ENCODE measurements at regions not wholly inside any gene's neighbourhood (a gene's known extent, or its start where the extent isn't known, plus 50 kb on each side); places are given as distances from the start of the nearest gene placed in this dataset.

DNA sequence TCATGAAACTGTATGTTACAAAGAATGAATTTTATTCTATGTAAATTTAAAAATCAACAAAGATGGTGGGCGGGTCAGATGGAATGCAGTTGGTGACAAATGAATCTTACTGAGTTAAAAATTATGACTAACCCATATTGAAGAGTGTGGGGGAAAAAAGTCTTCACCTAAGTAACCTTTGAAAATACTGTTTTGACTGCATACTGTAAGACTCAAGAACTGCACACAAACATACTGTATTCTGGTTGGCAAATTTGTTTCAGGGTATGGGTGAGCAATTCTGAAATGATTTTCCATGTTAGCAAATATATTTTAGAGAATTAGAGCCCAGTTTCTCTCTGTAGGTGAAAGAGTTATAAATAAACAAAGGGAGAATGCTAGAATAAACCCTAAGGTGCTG is 153.7 kb upstream of the KCNJ18 start:
- H3K36me3 ChIP-seq (ENCODE audit: control insufficient read depth in 2 of 2, insufficient read depth in 1 of 2, low read length in 2 of 2), result peaks cover 9 to 81% of the 10 kb centered on the region in 2 experiments; a peak in 2 of 3 replicates
- no peaks in the 10 kb centered on the region; the same call in 1 of the 2 replicates for H3K9me3 ChIP-seq (ENCODE audit: control insufficient read depth, insufficient read depth, low read depth, low read length)
- H3K4me1 ChIP-seq (ENCODE audit: control insufficient read depth, insufficient read depth, low read length), result no peaks in the 10 kb centered on the region; the same call in 1 of the 2 replicates
- no peak for TF ChIP-seq ZNF184 (tag by site-specific recombination; IDR thresholded peaks at IDR 0.05)
- TF ChIP-seq ZNF112 (tag by site-specific recombination; IDR thresholded peaks at IDR 0.05), result no peak
- TF ChIP-seq ZNF433 (tag by site-specific recombination; IDR thresholded peaks at IDR 0.05; ENCODE audit: low read depth), result no peak
- no peak for TF ChIP-seq KLF7 (tag by site-specific recombination; IDR thresholded peaks at IDR 0.05; ENCODE audit: borderline replicate concordance)
- no peak for TF ChIP-seq ZNF701 (tag by site-specific recombination; IDR thresholded peaks at IDR 0.05)
- TF ChIP-seq ZNF211 (tag by site-specific recombination; IDR thresholded peaks at IDR 0.05; ENCODE audit: low read depth), result no peak
- no peak for TF ChIP-seq PRDM1 (tag by site-specific recombination; IDR thresholded peaks at IDR 0.05)
- TF ChIP-seq ZNF174 (tag by site-specific recombination; IDR thresholded peaks at IDR 0.05), result no peak
- no peak for TF ChIP-seq YY2 (tag by site-specific recombination; IDR thresholded peaks at IDR 0.05)
- no peak for TF ChIP-seq ZNF155 (tag by site-specific recombination; IDR thresholded peaks at IDR 0.05)
- TF ChIP-seq ZNF555 (tag by site-specific recombination; conservative IDR thresholded peaks at IDR 0.05), result no peak
- TF ChIP-seq, protein P1, sequence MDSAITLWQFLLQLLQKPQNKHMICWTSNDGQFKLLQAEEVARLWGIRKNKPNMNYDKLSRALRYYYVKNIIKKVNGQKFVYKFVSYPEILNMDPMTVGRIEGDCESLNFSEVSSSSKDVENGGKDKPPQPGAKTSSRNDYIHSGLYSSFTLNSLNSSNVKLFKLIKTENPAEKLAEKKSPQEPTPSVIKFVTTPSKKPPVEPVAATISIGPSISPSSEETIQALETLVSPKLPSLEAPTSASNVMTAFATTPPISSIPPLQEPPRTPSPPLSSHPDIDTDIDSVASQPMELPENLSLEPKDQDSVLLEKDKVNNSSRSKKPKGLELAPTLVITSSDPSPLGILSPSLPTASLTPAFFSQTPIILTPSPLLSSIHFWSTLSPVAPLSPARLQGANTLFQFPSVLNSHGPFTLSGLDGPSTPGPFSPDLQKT (IDR thresholded peaks at IDR 0.05; ENCODE audit: borderline replicate concordance, low read depth, low read length), result no peak
- TF ChIP-seq GLI4 (tag by site-specific recombination; IDR thresholded peaks at IDR 0.05), result no peak
- TF ChIP-seq ZSCAN23 (tag by site-specific recombination; IDR thresholded peaks at IDR 0.05), result no peak
- H3K27ac ChIP-seq (ENCODE audit: extremely low read depth, low read depth, low read length), result no peak overlapping the region
- ChIA-PET POLR2A (no interaction called here), CTCF (no interaction called here)
- no peak overlapping the region for H3K4me3 ChIP-seq (ENCODE audit: low read depth, low read length)

DNA sequence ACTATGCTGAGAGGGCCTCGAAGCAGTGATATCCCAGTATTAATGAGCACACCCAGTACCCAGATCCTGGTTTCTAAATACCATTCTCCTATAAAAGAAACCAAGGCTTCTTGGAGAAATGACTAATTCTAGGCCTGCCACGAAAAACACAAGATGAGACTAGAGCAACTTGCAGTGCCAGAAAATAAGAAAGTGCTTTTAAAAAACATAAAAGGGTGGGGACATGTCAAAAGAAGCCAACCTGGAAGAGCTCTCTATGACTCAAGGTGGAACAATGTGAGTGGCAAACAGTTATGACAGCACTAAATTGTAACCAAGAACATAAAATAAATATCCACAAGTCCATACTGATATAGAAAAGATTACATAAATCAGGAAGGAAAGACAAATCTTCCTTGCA is 153.2 kb upstream of the KCNJ18 start:
- H3K27ac ChIP-seq (ENCODE audit: extremely low read depth, low read depth, low read length), result no peak overlapping the region
- ChIA-PET CTCF (no interaction called here), POLR2A (no interaction called here)
- no peak overlapping the region for H3K4me3 ChIP-seq (ENCODE audit: low read depth, low read length)
- H3K9me3 ChIP-seq (ENCODE audit: control insufficient read depth, insufficient read depth, low read depth, low read length), result no peaks in the 10 kb centered on the region; the same call in 1 of the 2 replicates
- peaks cover 11 to 81% of the 10 kb centered on the region in 2 experiments for H3K36me3 ChIP-seq (ENCODE audit: control insufficient read depth in 2 of 2, insufficient read depth in 1 of 2, low read length in 2 of 2)
- H3K4me1 ChIP-seq (ENCODE audit: control insufficient read depth, insufficient read depth, low read length), result no peaks in the 10 kb centered on the region; the same call in 1 of the 2 replicates
- TF ChIP-seq ZNF335 (tag by site-specific recombination; conservative IDR thresholded peaks at IDR 0.05) (no peak), HOXD13 (CRISPR knock-in tag; IDR thresholded peaks at IDR 0.05; ENCODE audit: borderline replicate concordance) (no peak), SETDB1 (IDR thresholded peaks at IDR 0.05; ENCODE audit: insufficient read length, low read length) (peak; percentile 82), ZNF341 (tag by site-specific recombination; IDR thresholded peaks at IDR 0.05; ENCODE audit: low read depth) (no peak)
- TF ChIP-seq, protein P2, sequence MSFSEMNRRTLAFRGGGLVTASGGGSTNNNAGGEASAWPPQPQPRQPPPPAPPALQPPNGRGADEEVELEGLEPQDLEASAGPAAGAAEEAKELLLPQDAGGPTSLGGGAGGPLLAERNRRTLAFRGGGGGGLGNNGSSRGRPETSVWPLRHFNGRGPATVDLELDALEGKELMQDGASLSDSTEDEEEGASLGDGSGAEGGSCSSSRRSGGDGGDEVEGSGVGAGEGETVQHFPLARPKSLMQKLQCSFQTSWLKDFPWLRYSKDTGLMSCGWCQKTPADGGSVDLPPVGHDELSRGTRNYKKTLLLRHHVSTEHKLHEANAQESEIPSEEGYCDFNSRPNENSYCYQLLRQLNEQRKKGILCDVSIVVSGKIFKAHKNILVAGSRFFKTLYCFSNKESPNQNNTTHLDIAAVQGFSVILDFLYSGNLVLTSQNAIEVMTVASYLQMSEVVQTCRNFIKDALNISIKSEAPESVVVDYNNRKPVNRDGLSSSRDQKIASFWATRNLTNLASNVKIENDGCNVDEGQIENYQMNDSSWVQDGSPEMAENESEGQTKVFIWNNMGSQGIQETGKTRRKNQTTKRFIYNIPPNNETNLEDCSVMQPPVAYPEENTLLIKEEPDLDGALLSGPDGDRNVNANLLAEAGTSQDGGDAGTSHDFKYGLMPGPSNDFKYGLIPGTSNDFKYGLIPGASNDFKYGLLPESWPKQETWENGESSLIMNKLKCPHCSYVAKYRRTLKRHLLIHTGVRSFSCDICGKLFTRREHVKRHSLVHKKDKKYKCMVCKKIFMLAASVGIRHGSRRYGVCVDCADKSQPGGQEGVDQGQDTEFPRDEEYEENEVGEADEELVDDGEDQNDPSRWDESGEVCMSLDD (tag by site-specific recombination; IDR thresholded peaks at IDR 0.05), result no peak

DNA sequence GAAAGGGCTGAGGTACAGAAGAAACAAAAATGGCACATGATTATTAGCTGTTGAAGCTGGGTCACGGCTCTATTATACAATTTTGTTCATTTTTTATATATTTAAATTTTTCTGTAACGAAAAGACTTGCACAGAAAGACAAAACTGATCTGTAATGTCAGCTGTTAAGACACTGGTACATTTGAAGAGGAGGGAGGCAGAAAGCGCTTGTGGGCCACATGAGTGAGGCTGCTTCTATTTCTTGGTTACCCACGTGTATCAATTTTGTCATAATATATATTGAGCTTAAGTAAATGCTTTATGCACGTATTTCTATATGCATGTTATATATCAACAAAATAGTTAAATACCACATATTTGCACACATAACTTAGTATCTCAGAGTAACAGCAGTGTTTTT is 151.8 kb upstream of the KCNJ18 start:
- Histone ChIP-seq H3K4me1 (ENCODE audit: control insufficient read depth, insufficient read depth, low read length) (no peaks in the 10 kb centered on the region; the same call in 1 of the 2 replicates), H3K36me3 (ENCODE audit: control insufficient read depth in 2 of 2, insufficient read depth in 1 of 2, low read length in 2 of 2) (peaks cover 25 to 78% of the 10 kb centered on the region in 2 experiments), H3K27ac (ENCODE audit: extremely low read depth, low read depth, low read length) (no peak overlapping the region), H3K4me3 (ENCODE audit: low read depth, low read length) (no peak overlapping the region), H3K9me3 (ENCODE audit: control insufficient read depth, insufficient read depth, low read depth, low read length) (no peaks in the 10 kb centered on the region; the same call in 1 of the 2 replicates)
- TF ChIP-seq KLF8 (tag by site-specific recombination; IDR thresholded peaks at IDR 0.05) (no peak), SETDB1 (IDR thresholded peaks at IDR 0.05; ENCODE audit: insufficient read length, low read length) (no peak), WT1 (tag by site-specific recombination; IDR thresholded peaks at IDR 0.05) (no peak)
- TF ChIP-seq, protein P3, sequence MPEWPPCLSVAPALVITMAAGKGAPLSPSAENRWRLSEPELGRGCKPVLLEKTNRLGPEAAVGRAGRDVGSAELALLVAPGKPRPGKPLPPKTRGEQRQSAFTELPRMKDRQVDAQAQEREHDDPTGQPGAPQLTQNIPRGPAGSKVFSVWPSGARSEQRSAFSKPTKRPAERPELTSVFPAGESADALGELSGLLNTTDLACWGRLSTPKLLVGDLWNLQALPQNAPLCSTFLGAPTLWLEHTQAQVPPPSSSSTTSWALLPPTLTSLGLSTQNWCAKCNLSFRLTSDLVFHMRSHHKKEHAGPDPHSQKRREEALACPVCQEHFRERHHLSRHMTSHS (tag by site-specific recombination; IDR thresholded peaks at IDR 0.05), result no peak
- ChIA-PET POLR2A (interaction anchor here (0.7 kb wide), 1 partner anchor 11 kb away, joined by 3 read pairs; no protein-coding TSS in a partner anchor), CTCF (interaction anchor here (0.6 kb wide), 1 partner anchor 12 kb away, joined by 3 read pairs; no protein-coding TSS in a partner anchor)

All from HEK293 (cell line).